GM12878 (cell line): ENCODE measurements at regions not wholly inside any gene's neighbourhood (a gene's known extent, or its start where the extent isn't known, plus 50 kb on each side); places are given as distances from the start of the nearest gene placed in this dataset.

ENCODE experiments used
- CREM ChIP-seq: IDR thresholded peaks from 2 replicates; pipeline ENCODE4 v1.6.1; 2014; ENCODE audit warnings: antibody characterized with exemption, low read depth
- FOXK2 ChIP-seq: fragments of 450-650 bp; IDR thresholded peaks from 2 replicates; pipeline ENCODE4 v1.6.1; 2017; ENCODE audit warnings: mild to moderate bottlenecking, moderate library complexity
- KDM1A ChIP-seq: fragments of 200-600 bp; sonication (generic); IDR thresholded peaks from 2 replicates; pipeline ENCODE4 v1.6.1; 2016; ENCODE audit warnings: borderline replicate concordance
- NR2F1 ChIP-seq: fragments of 450-650 bp; conservative IDR thresholded peaks from 2 replicates; pipeline ENCODE4 v1.6.1; 2017; ENCODE audit warnings: mild to moderate bottlenecking
- POLR2AphosphoS5 ChIP-seq: IDR thresholded peaks from 2 replicates; pipeline ENCODE4 v1.6.1; 2011; ENCODE audit warnings: mild to moderate bottlenecking, low read length, inconsistent platforms
- SMAD1 ChIP-seq: fragments of 450-650 bp; IDR thresholded peaks from 2 replicates; pipeline ENCODE4 v1.6.1; 2018; ENCODE audit warnings: mild to moderate bottlenecking, low read depth; ENCODE audit not compliant: partially characterized antibody
- SREBF1 ChIP-seq: IDR thresholded peaks from 2 replicates; pipeline ENCODE4 v1.6.1; 2012; ENCODE audit warnings: mild to moderate bottlenecking, low read length
- YBX1 ChIP-seq: fragments of 450-650 bp; IDR thresholded peaks from 2 replicates; pipeline ENCODE4 v1.6.1; 2016; ENCODE audit warnings: antibody characterized with exemption
- TF ChIP-seq, protein P1 (sequence below): fragments of 450-650 bp; IDR thresholded peaks from 2 replicates; pipeline ENCODE4 v1.6.1; 2017; ENCODE audit warnings: antibody characterized with exemption, mild to moderate bottlenecking, moderate library complexity
- TF ChIP-seq, protein P2 (sequence below): fragments of 450-650 bp; IDR thresholded peaks from 2 replicates; pipeline ENCODE4 v1.6.1; 2018; ENCODE audit warnings: borderline replicate concordance, mild to moderate bottlenecking; ENCODE audit not compliant: partially characterized antibody
- TF ChIP-seq, protein P3 (sequence below): IDR thresholded peaks from 2 replicates; pipeline ENCODE4 v1.6.1; 2012; ENCODE audit warnings: low read depth, low read length, improper control_type of control experiment

DNA sequence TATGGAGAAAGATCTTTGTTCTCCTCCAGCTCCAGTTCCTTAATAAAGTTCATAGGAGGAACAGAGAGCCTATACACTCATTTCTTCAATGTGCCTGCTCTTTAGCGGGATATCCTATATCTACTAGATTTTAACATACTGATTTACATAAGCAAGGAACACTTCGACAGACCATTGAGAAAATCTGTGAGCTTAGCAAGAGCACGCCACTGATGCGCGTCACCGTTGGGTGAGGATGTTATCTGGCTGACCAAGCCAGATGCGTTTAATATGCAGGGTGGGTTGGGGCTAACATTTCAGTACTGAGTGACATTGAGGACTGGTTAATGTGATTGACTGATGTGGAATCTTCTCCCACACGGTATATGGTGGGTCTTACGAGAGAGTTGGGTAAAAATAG is 233.4 kb downstream of the SOX4 start (continued):
- TF ChIP-seq, protein P1, sequence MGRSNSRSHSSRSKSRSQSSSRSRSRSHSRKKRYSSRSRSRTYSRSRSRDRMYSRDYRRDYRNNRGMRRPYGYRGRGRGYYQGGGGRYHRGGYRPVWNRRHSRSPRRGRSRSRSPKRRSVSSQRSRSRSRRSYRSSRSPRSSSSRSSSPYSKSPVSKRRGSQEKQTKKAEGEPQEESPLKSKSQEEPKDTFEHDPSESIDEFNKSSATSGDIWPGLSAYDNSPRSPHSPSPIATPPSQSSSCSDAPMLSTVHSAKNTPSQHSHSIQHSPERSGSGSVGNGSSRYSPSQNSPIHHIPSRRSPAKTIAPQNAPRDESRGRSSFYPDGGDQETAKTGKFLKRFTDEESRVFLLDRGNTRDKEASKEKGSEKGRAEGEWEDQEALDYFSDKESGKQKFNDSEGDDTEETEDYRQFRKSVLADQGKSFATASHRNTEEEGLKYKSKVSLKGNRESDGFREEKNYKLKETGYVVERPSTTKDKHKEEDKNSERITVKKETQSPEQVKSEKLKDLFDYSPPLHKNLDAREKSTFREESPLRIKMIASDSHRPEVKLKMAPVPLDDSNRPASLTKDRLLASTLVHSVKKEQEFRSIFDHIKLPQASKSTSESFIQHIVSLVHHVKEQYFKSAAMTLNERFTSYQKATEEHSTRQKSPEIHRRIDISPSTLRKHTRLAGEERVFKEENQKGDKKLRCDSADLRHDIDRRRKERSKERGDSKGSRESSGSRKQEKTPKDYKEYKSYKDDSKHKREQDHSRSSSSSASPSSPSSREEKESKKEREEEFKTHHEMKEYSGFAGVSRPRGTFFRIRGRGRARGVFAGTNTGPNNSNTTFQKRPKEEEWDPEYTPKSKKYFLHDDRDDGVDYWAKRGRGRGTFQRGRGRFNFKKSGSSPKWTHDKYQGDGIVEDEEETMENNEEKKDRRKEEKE = no peak
- no peak for TF ChIP-seq YBX1
- TF ChIP-seq POLR2AphosphoS5 = no peak
- no peak for TF ChIP-seq CREM
- TF ChIP-seq, protein P2, sequence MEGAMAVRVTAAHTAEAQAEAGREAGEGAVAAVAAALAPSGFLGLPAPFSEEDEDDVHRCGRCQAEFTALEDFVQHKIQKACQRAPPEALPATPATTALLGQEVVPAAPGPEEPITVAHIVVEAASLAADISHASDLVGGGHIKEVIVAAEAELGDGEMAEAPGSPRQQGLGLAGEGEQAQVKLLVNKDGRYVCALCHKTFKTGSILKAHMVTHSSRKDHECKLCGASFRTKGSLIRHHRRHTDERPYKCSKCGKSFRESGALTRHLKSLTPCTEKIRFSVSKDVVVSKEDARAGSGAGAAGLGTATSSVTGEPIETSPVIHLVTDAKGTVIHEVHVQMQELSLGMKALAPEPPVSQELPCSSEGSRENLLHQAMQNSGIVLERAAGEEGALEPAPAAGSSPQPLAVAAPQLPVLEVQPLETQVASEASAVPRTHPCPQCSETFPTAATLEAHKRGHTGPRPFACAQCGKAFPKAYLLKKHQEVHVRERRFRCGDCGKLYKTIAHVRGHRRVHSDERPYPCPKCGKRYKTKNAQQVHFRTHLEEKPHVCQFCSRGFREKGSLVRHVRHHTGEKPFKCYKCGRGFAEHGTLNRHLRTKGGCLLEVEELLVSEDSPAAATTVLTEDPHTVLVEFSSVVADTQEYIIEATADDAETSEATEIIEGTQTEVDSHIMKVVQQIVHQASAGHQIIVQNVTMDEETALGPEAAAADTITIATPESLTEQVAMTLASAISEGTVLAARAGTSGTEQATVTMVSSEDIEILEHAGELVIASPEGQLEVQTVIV = no peak
- no peak for TF ChIP-seq SMAD1
- TF ChIP-seq, protein P3, sequence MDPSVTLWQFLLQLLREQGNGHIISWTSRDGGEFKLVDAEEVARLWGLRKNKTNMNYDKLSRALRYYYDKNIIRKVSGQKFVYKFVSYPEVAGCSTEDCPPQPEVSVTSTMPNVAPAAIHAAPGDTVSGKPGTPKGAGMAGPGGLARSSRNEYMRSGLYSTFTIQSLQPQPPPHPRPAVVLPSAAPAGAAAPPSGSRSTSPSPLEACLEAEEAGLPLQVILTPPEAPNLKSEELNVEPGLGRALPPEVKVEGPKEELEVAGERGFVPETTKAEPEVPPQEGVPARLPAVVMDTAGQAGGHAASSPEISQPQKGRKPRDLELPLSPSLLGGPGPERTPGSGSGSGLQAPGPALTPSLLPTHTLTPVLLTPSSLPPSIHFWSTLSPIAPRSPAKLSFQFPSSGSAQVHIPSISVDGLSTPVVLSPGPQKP = no peak
- no peak for TF ChIP-seq SREBF1
- no peak for TF ChIP-seq FOXK2
- no peak for TF ChIP-seq NR2F1
- TF ChIP-seq KDM1A = no peak
- TF ChIP-seq, all 136 proteins: peak for 0
